HCT116 (cell line): ENCODE measurements at regions not wholly inside any gene's neighbourhood (a gene's known extent, or its start where the extent isn't known, plus 50 kb on each side); places are given as distances from the start of the nearest gene placed in this dataset.

Source experiments
- ATAC-seq: fragments of 200-7000 bp; cut with Tn5 transposase; 2 replicates; pipeline ENCODE4 v1.9.1; 2020; ENCODE audit warnings: mild to moderate bottlenecking, moderate library complexity
- BruUV-seq: library from RNA; stranded (reverse); fragments of 400-500 nt; replicated peaks from 2 replicates; lab custom pipeline; 2021; lab: Mats Ljungman, UMichigan
- CTCF ChIA-PET: fragments of 300-600 bp; sonication (Branson Sonifier 250); formaldehyde crosslinking; loops from one replicate; lab custom pipeline; 2021; ENCODE audit warnings: antibody characterized with exemption; lab: Charles Lee
- POLR2A ChIA-PET: fragments of 300-600, 350-600 bp; sonication (Branson Sonifier 250); formaldehyde crosslinking; loops from one replicate; lab custom pipeline; 2021; ENCODE audit warnings: antibody characterized with exemption; lab: Charles Lee
- RAD21 ChIA-PET, 2 experiments: fragments of 300-600 bp; sonication (Branson Sonifier 250); formaldehyde crosslinking; loops; one replicate each; lab custom pipeline; 2023; ENCODE audit warnings: low total read pairs in 2 of 2; ENCODE audit not compliant: uncharacterized antibody in 2 of 2, unreplicated experiment in 2 of 2, low non-redundant PET in 1 of 2; lab: Charles Lee
- DNase-seq: peaks from one replicate; pipeline ENCODE4 v3.0.0-alpha.2; 2010; ENCODE audit warnings: low read depth, low spot score
- H2AFZ ChIP-seq: fragments of 200-600 bp; shearing (Covaris generic), sonication (generic); 2 replicates; pipeline ENCODE4 v1.6.1; 2017; ENCODE audit warnings: low read depth, mixed run types, mixed read lengths, antibody characterized with exemption, low read length; ENCODE audit not compliant: poor library complexity, severe bottlenecking
- H3K27ac ChIP-seq: 2 replicates; pipeline ENCODE4 v1.5.1; 2012; ENCODE audit warnings: low read depth, low read length
- H3K27me3 ChIP-seq: fragments of 200-600 bp; sonication (generic); 2 replicates; pipeline ENCODE4 v1.6.1; 2016; ENCODE audit warnings: mixed run types, low read length, mixed read lengths; ENCODE audit not compliant: insufficient read depth
- H3K36me3 ChIP-seq, 2 experiments: fragments of 200-500 bp in 1 of 2; fragments of 200-600 bp in 1 of 2; sonication (Bioruptor generic) in 1 of 2; sonication (generic) in 1 of 2; 2 replicates each; pipeline versions ENCODE4 v1.5.1 to v1.6.1; 2014 to 2016; ENCODE audit warnings: low read length in 2 of 2, inconsistent platforms in 1 of 2, mixed read lengths in 1 of 2, mixed run types in 1 of 2; ENCODE audit not compliant: insufficient read depth in 2 of 2, control insufficient read depth in 1 of 2
- H3K4me1 ChIP-seq, 2 experiments: fragments of 200-600 bp in 1 of 2; sonication (generic) in 1 of 2; 2 replicates each; pipeline versions ENCODE4 v1.5.1 to v1.6.1; 2012 to 2017; ENCODE audit warnings: low read length in 2 of 2, inconsistent platforms in 1 of 2, mild to moderate bottlenecking in 1 of 2, mixed read lengths in 1 of 2, mixed run types in 1 of 2, moderate library complexity in 1 of 2; ENCODE audit not compliant: insufficient read depth in 2 of 2, control insufficient read depth in 1 of 2
- H3K4me2 ChIP-seq: fragments of 200-600 bp; sonication (generic); 2 replicates; pipeline ENCODE4 v1.6.1; 2017; ENCODE audit warnings: mixed run types, low read length, mixed read lengths
- H3K4me3 ChIP-seq, 2 experiments: fragments of 200-600 bp in 1 of 2; sonication (generic) in 1 of 2; replicated peaks in 1 of 2; 2 replicates each; pipeline ENCODE4 v1.5.1; 2011 to 2016; ENCODE audit warnings: low read length in 2 of 2, control low read depth in 1 of 2, low read depth in 1 of 2, mild to moderate bottlenecking in 1 of 2, mixed read lengths in 1 of 2, mixed run types in 1 of 2
- H3K79me2 ChIP-seq: fragments of 200-600 bp; sonication (generic); 2 replicates; pipeline ENCODE4 v1.6.1; 2017; ENCODE audit warnings: mild to moderate bottlenecking, mixed run types, low read length, moderate library complexity, mixed read lengths; ENCODE audit not compliant: insufficient read depth
- H3K9ac ChIP-seq: fragments of 200-600 bp; sonication (generic); 2 replicates; pipeline ENCODE4 v1.6.1; 2016; ENCODE audit warnings: low read length, mixed read lengths
- H3K9me2 ChIP-seq: fragments of 200-600 bp; sonication (generic), shearing (Covaris generic); 2 replicates; pipeline ENCODE4 v1.6.1; 2017; ENCODE audit warnings: mixed run types, mild to moderate bottlenecking, moderate library complexity; ENCODE audit not compliant: insufficient read depth
- H3K9me3 ChIP-seq, 2 experiments: fragments of 200-500 bp in 1 of 2; fragments of 200-600 bp in 1 of 2; sonication (Bioruptor generic) in 1 of 2; sonication (generic) in 1 of 2; 2 replicates each; pipeline ENCODE4 v1.6.1; 2014 to 2017; ENCODE audit warnings: low read length in 2 of 2, mixed read lengths in 2 of 2, inconsistent platforms in 1 of 2, low read depth in 1 of 2, mild to moderate bottlenecking in 1 of 2, mixed run types in 1 of 2, moderate library complexity in 1 of 2; ENCODE audit not compliant: control insufficient read depth in 1 of 2, insufficient read depth in 1 of 2
- H4K20me1 ChIP-seq: fragments of 200-600 bp; sonication (generic), shearing (Covaris generic); 2 replicates; pipeline ENCODE4 v1.6.1; 2017; ENCODE audit warnings: mixed run types, mild to moderate bottlenecking, moderate library complexity; ENCODE audit not compliant: insufficient read depth
- CBX3 ChIP-seq: IDR thresholded peaks from 2 replicates; pipeline ENCODE4 v1.6.1; 2012; ENCODE audit warnings: low read depth
- CEBPB ChIP-seq: IDR thresholded peaks from 2 replicates; pipeline ENCODE4 v1.6.1; 2012; ENCODE audit warnings: low read depth
- EGR1 ChIP-seq: IDR thresholded peaks from 2 replicates; pipeline ENCODE4 v1.6.1; 2012; ENCODE audit warnings: low read depth
- FOSL1 ChIP-seq: IDR thresholded peaks from 2 replicates; pipeline ENCODE4 v1.6.1; 2012; ENCODE audit warnings: low read depth
- JUND ChIP-seq: IDR thresholded peaks from 2 replicates; pipeline ENCODE4 v1.6.1; 2012
- POLR2A ChIP-seq: IDR thresholded peaks from 2 replicates; pipeline ENCODE4 v1.7.0; 2011; ENCODE audit warnings: borderline replicate concordance; ENCODE audit not compliant: insufficient read depth, insufficient read length; ENCODE audit errors: extremely low read depth
- POLR2AphosphoS5 ChIP-seq: IDR thresholded peaks from 2 replicates; pipeline ENCODE4 v1.6.1; 2011; ENCODE audit warnings: mild to moderate bottlenecking, low read depth, low read length, moderate library complexity
- RAD21 ChIP-seq: IDR thresholded peaks from 2 replicates; pipeline ENCODE4 v1.6.1; 2012; ENCODE audit warnings: low read depth, mild to moderate bottlenecking
- SIN3A ChIP-seq: IDR thresholded peaks from 2 replicates; pipeline ENCODE4 v1.6.1; 2012; ENCODE audit warnings: low read depth
- SP1 ChIP-seq: IDR thresholded peaks from 2 replicates; pipeline ENCODE4 v1.6.1; 2012; ENCODE audit warnings: low read depth
- SRF ChIP-seq: IDR thresholded peaks from 2 replicates; pipeline ENCODE4 v1.6.1; 2012; ENCODE audit warnings: low read depth
- TCF7L2 ChIP-seq: IDR thresholded peaks from 2 replicates; pipeline ENCODE4 v1.7.0; 2011; ENCODE audit warnings: borderline replicate concordance, inconsistent platforms; ENCODE audit not compliant: insufficient read depth, insufficient read length; ENCODE audit errors: extremely low read depth
- YY1 ChIP-seq: IDR thresholded peaks from 2 replicates; pipeline ENCODE4 v1.6.1; 2011; ENCODE audit warnings: low read length, low read depth, moderate library complexity, mild to moderate bottlenecking; ENCODE audit not compliant: insufficient replicate concordance; ENCODE audit errors: extremely low read depth
- ZFX ChIP-seq: fragments of 450-650 bp; IDR thresholded peaks from 2 replicates; pipeline ENCODE4 v1.6.1; 2017
- ZNF274 ChIP-seq: fragments of 200-500 bp; sonication (Bioruptor generic); IDR thresholded peaks from 2 replicates; pipeline ENCODE4 v1.6.1; 2014; ENCODE audit warnings: mild to moderate bottlenecking, low read depth, low read length, inconsistent platforms
- intact Hi-C: fragments of 100-400 bp; cut with micrococcal nuclease; formaldehyde crosslinking; loops from 2 replicates; pipeline ENCODE4 v1.10.0; 2022
- TF ChIP-seq, protein P1 (sequence below): IDR thresholded peaks from 2 replicates; pipeline ENCODE4 v1.6.1; 2012; ENCODE audit warnings: low read depth
- TF ChIP-seq, protein P2 (sequence below): IDR thresholded peaks from 2 replicates; pipeline ENCODE4 v1.6.1; 2012
- TF ChIP-seq, protein P3 (sequence below): IDR thresholded peaks from 2 replicates; pipeline ENCODE4 v1.6.1; 2011; ENCODE audit warnings: mild to moderate bottlenecking, low read length, moderate library complexity; ENCODE audit not compliant: insufficient replicate concordance; ENCODE audit errors: extremely low read depth
- TF ChIP-seq, protein P4 (sequence below), 3 experiments: fragments of 200-600 bp in 1 of 3; sonication (generic) in 1 of 3; IDR thresholded peaks in 2 of 3; conservative IDR thresholded peaks in 1 of 3; 2 replicates each; pipeline ENCODE4 v1.5.1; 2012 to 2017; ENCODE audit warnings: low read depth in 2 of 3, low read length in 2 of 3, antibody characterized with exemption in 1 of 3, borderline replicate concordance in 1 of 3, control low read depth in 1 of 3, mild to moderate bottlenecking in 1 of 3, mixed read lengths in 1 of 3, mixed run types in 1 of 3, moderate library complexity in 1 of 3; ENCODE audit not compliant: insufficient read depth in 1 of 3

DNA sequence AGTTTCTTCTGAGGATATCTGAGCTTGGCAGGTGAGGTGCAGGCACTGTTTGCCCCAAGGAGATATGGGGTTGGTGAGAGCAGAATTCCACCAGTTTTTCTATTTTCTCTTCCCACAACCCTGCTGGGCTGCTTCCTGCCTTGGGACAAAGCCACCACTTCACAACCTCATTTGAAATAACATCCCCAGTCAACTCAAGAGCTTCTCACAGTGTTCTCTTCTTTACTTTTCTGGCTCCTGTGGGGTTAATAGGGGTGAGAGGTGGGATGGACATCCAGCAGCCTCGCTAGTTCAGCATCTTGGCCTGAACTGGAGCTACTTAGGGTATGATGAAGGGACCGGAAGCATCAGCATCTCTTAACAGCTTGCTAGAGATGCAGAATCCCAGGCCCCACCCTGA, 106.3 kb downstream of the SLC4A3 start (continued):
- no peak for TF ChIP-seq SP1

DNA sequence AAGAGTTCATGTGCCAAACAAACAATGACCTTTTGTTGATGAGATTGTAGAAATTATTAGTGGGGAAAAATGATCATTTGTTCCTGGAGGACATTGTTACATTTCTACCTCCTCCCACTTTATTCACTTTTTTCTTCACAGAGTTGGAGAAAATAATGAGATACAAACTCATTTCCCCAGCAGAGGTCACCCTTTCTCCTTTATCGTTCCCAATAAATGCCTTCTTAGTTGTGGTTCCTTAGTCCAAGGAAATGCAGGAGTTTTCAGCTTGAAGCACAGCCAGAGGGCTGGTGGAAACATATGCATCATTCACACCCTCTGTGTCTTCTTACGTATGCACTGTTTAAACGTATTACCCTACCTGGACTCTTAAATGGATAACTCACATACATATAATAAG, 108.8 kb downstream of the SLC4A3 start:
- peak; percentile 44 for DNase-seq
- peak; percentile 64 for ATAC-seq
- Histone ChIP-seq H3K79me2 (peaks cover 78% of the 10 kb centered on the region), H4K20me1 (peaks cover 8% of the 10 kb centered on the region; the same call in 1 of the 2 replicates), H3K4me2 (no peak overlapping the region), H3K9ac (no peak overlapping the region), H3K9me2 (no peaks in the 10 kb centered on the region), H3K27ac (no peak overlapping the region), H3K27me3 (no peaks in the 10 kb centered on the region), H3K4me1 (peaks cover 35 to 55% of the 10 kb centered on the region in 2 experiments), H3K4me3 (no peak overlapping the region), H3K9me3 (no peaks in the 10 kb centered on the region), H2AFZ (no peak overlapping the region), H3K36me3 (peaks cover 11 to 13% of the 10 kb centered on the region in 2 experiments; a peak in 3 of 4 replicates)
- BruUV-seq = no TSS peak
- POLR2A ChIA-PET = no interaction called here
- CTCF ChIA-PET = no interaction called here
- RAD21 ChIA-PET = no interaction called here
- intact Hi-C loops = loop anchor here (1.0 to 10.0 kb wide), 2 partner anchors 269 to 1837 kb away; no protein-coding TSS in a partner anchor
- TF ChIP-seq FOSL1 (no peak), JUND (no peak), EGR1 (no peak), POLR2AphosphoS5 (no peak), SP1 (0 out of 2 replicates have a peak, but pooled peaks have one; percentile 13), POLR2A (no peak), YY1 (no peak), ZFX (no peak), ZNF274 (no peak), CEBPB (no peak), SIN3A (no peak), TCF7L2 (no peak), RAD21 (peak; percentile 85), CBX3 (0 out of 2 replicates have a peak, but pooled peaks have one; percentile 18), SRF (0 out of 2 replicates have a peak, but pooled peaks have one; percentile 20)
- TF ChIP-seq, protein P1, sequence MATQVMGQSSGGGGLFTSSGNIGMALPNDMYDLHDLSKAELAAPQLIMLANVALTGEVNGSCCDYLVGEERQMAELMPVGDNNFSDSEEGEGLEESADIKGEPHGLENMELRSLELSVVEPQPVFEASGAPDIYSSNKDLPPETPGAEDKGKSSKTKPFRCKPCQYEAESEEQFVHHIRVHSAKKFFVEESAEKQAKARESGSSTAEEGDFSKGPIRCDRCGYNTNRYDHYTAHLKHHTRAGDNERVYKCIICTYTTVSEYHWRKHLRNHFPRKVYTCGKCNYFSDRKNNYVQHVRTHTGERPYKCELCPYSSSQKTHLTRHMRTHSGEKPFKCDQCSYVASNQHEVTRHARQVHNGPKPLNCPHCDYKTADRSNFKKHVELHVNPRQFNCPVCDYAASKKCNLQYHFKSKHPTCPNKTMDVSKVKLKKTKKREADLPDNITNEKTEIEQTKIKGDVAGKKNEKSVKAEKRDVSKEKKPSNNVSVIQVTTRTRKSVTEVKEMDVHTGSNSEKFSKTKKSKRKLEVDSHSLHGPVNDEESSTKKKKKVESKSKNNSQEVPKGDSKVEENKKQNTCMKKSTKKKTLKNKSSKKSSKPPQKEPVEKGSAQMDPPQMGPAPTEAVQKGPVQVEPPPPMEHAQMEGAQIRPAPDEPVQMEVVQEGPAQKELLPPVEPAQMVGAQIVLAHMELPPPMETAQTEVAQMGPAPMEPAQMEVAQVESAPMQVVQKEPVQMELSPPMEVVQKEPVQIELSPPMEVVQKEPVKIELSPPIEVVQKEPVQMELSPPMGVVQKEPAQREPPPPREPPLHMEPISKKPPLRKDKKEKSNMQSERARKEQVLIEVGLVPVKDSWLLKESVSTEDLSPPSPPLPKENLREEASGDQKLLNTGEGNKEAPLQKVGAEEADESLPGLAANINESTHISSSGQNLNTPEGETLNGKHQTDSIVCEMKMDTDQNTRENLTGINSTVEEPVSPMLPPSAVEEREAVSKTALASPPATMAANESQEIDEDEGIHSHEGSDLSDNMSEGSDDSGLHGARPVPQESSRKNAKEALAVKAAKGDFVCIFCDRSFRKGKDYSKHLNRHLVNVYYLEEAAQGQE = no peak
- TF ChIP-seq, protein P2, sequence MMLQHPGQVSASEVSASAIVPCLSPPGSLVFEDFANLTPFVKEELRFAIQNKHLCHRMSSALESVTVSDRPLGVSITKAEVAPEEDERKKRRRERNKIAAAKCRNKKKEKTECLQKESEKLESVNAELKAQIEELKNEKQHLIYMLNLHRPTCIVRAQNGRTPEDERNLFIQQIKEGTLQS = no peak
- TF ChIP-seq, protein P3, sequence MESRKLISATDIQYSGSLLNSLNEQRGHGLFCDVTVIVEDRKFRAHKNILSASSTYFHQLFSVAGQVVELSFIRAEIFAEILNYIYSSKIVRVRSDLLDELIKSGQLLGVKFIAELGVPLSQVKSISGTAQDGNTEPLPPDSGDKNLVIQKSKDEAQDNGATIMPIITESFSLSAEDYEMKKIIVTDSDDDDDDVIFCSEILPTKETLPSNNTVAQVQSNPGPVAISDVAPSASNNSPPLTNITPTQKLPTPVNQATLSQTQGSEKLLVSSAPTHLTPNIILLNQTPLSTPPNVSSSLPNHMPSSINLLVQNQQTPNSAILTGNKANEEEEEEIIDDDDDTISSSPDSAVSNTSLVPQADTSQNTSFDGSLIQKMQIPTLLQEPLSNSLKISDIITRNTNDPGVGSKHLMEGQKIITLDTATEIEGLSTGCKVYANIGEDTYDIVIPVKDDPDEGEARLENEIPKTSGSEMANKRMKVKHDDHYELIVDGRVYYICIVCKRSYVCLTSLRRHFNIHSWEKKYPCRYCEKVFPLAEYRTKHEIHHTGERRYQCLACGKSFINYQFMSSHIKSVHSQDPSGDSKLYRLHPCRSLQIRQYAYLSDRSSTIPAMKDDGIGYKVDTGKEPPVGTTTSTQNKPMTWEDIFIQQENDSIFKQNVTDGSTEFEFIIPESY = no peak
- TF ChIP-seq, protein P4, sequence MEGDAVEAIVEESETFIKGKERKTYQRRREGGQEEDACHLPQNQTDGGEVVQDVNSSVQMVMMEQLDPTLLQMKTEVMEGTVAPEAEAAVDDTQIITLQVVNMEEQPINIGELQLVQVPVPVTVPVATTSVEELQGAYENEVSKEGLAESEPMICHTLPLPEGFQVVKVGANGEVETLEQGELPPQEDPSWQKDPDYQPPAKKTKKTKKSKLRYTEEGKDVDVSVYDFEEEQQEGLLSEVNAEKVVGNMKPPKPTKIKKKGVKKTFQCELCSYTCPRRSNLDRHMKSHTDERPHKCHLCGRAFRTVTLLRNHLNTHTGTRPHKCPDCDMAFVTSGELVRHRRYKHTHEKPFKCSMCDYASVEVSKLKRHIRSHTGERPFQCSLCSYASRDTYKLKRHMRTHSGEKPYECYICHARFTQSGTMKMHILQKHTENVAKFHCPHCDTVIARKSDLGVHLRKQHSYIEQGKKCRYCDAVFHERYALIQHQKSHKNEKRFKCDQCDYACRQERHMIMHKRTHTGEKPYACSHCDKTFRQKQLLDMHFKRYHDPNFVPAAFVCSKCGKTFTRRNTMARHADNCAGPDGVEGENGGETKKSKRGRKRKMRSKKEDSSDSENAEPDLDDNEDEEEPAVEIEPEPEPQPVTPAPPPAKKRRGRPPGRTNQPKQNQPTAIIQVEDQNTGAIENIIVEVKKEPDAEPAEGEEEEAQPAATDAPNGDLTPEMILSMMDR (IDR thresholded peaks at IDR 0.05 in 2 of 3, conservative IDR thresholded peaks at IDR 0.05 in 1 of 3; ENCODE audit: borderline replicate concordance in 1 of 3, insufficient read depth in 1 of 3, low read depth in 2 of 3, low read length in 2 of 3) = peak; percentile 35 to 63 (median 53); a peak in 4 of 6 replicates
